HG03457 (cell line): ENCODE measurements at regions not wholly inside any gene's neighbourhood (a gene's known extent, or its start where the extent isn't known, plus 50 kb on each side); places are given as distances from the start of the nearest gene placed in this dataset.
"Not testable (repeated sequence)": the region's sequence is repeated elsewhere in the genome, so short reads cannot be mapped to it uniquely, and the experiment has no call there.

Experiments
- ATAC-seq: cut with Tn5 transposase; IDR thresholded peaks from one replicate; pipeline ENCODE4 v1.9.1; 2021; ENCODE audit warnings: moderate number of reproducible peaks; ENCODE audit not compliant: unreplicated experiment

- ATAC-seq = no peak
These were observed 135.1 kb upstream of the RFX3 start for GRCh38 chr9:3660936-3661335.

GRCh38 chr9:3659647-3660046, 133.8 kb upstream of the RFX3 start:
- no peak for ATAC-seq

GRCh38 chr9:3658964-3659363, 133.2 kb upstream of the RFX3 start:
- no peak for ATAC-seq

- no peak for ATAC-seq
These were observed 130.4 kb upstream of the RFX3 start for GRCh38 chr9:3656224-3656623.

GRCh38 chr9:3650994-3651622, 125.3 kb upstream of the RFX3 start:
- ATAC-seq = no peak

GRCh38 chr9:3648722-3649246, 123.0 kb upstream of the RFX3 start:
- no peak for ATAC-seq

- ATAC-seq = no peak
These were observed 122.5 kb upstream of the RFX3 start for GRCh38 chr9:3648266-3648665.

- no peak for ATAC-seq
These were observed 121.9 kb upstream of the RFX3 start for GRCh38 chr9:3647652-3648051.

GRCh38 chr9:3646226-3646625, 120.4 kb upstream of the RFX3 start:
- ATAC-seq = no peak

- not testable (repeated sequence) for ATAC-seq
These were observed 116.3 kb upstream of the RFX3 start for GRCh38 chr9:3642075-3642474.

GRCh38 chr9:3629495-3629894, 103.7 kb upstream of the RFX3 start:
- ATAC-seq = no peak

- no peak for ATAC-seq
These were observed 102.4 kb upstream of the RFX3 start for GRCh38 chr9:3628239-3628638.

GRCh38 chr9:3608011-3608410, 82.2 kb upstream of the RFX3 start:
- peak; percentile 88 for ATAC-seq

- ATAC-seq = no peak
These were observed 74.9 kb upstream of the RFX3 start for GRCh38 chr9:3600672-3601071.

GRCh38 chr9:3597792-3598191, 72.0 kb upstream of the RFX3 start:
- ATAC-seq = no peak

GRCh38 chr9:3586066-3586465, 60.3 kb upstream of the RFX3 start:
- ATAC-seq = no peak

- no peak for ATAC-seq
These were observed 59.8 kb upstream of the RFX3 start for GRCh38 chr9:3585606-3586005.

GRCh38 chr9:3578786-3579185, 53.0 kb upstream of the RFX3 start:
- no peak for ATAC-seq

- no peak for ATAC-seq
These were observed 50.5 kb upstream of the RFX3 start for GRCh38 chr9:3576328-3576727.

GRCh38 chr9:3575821-3576220, 50.0 kb upstream of the RFX3 start:
- ATAC-seq = no peak
